Small intestine (tissue), 7 donors: ENCODE measurements at regions not wholly inside any gene's neighbourhood (a gene's known extent, or its start where the extent isn't known, plus 50 kb on each side); places are given as distances from the start of the nearest gene placed in this dataset.
A peak's percentile ranks its signal among the peaks of the same experiment; 100 is the strongest.

Source experiments
- DNase-seq, 2 donors: peaks; one replicate each; pipeline versions ENCODE4 v3.0.0 to v3.0.0-alpha.2; 2013
- FAIRE-seq: peaks from 2 replicates; lab custom pipeline; 2012; peaks lifted over from hg19 to GRCh38; lab: Jason Lieb, UNC
- H3K27ac ChIP-seq, 3 donors: one replicate each; pipeline ENCODE4 v1.5.1; 2013; ENCODE audit warnings: low read length in 2 of 3, mild to moderate bottlenecking in 2 of 3, control low read depth in 1 of 3, inconsistent platforms in 1 of 3, low read depth in 1 of 3, moderate library complexity in 1 of 3
- H3K27me3 ChIP-seq, 3 donors: one replicate each; pipeline ENCODE4 v1.6.1; 2013; ENCODE audit warnings: low read length in 3 of 3, inconsistent platforms in 1 of 3; ENCODE audit not compliant: control insufficient read depth in 3 of 3, insufficient read depth in 3 of 3
- H3K36me3 ChIP-seq, 3 donors: one replicate each; pipeline ENCODE4 v1.6.1; 2013; ENCODE audit warnings: low read length in 3 of 3, inconsistent platforms in 1 of 3, low read depth in 1 of 3, mild to moderate bottlenecking in 1 of 3, moderate library complexity in 1 of 3; ENCODE audit not compliant: control insufficient read depth in 3 of 3, insufficient read depth in 2 of 3
- H3K4me1 ChIP-seq, 3 donors: one replicate each; pipeline ENCODE4 v1.6.1; 2013; ENCODE audit warnings: low read length in 2 of 3, inconsistent platforms in 1 of 3, low read depth in 1 of 3, mild to moderate bottlenecking in 1 of 3, moderate library complexity in 1 of 3; ENCODE audit not compliant: control insufficient read depth in 3 of 3, insufficient read depth in 2 of 3
- H3K4me3 ChIP-seq, 3 donors: one replicate each; pipeline ENCODE4 v1.5.1; 2013; ENCODE audit warnings: low read length in 3 of 3, control low read depth in 1 of 3, inconsistent platforms in 1 of 3, low read depth in 1 of 3, mild to moderate bottlenecking in 1 of 3, moderate library complexity in 1 of 3
- H3K9me3 ChIP-seq, 2 donors: one replicate each; pipeline ENCODE4 v1.6.1; 2013; ENCODE audit warnings: low read depth in 1 of 2, low read length in 1 of 2; ENCODE audit not compliant: control insufficient read depth in 2 of 2, insufficient read depth in 1 of 2
- WGBS, 3 donors: extraction: QIAGEN DNeasy Blood & Tissue Kit; methylation state at CpG; one replicate each; pipeline ENCODE4 v1.1.7; 2013; 5-methylcytosine and 5-hydroxymethylcytosine counted together
- donor health status: healthy with polysubstance abuse.
- donor health status: control.
- donor health status: control.
- donor health status: Bipolar disorder and iron deficiency.
- donor health status: healthy.

- Histone ChIP-seq H3K36me3 (no peaks in the 10 kb centered on the region), H3K27ac (no peak overlapping the region), H3K4me1 (no peaks in the 10 kb centered on the region), H3K27me3 (no peaks in the 10 kb centered on the region), H3K9me3 (peaks cover 0 to 8% of the 10 kb centered on the region in 2 donors), H3K4me3 (no peak overlapping the region)
- FAIRE-seq (peak; percentile 98), DNase-seq (no peak)
These were observed 681.2 kb upstream of the ALCAM start for GRCh38 chr3:104685492-104685891.

- DNase-seq (no peak), FAIRE-seq (no peak)
- 93 to 96% (median 95%) methylated on average over 11 of the region's 11 CpGs for WGBS, 3 donors
These were observed 679.3 kb upstream of the ALCAM start for GRCh38 chr3:104687362-104687761.

GRCh38 chr3:104696470-104696869, 670.2 kb upstream of the ALCAM start:
- FAIRE-seq (no peak), DNase-seq (no peak)
- WGBS, 3 donors = 70 to 79% (median 79%) methylated on average over 8 of the region's 8 CpGs

More at GRCh38 chr3:104687362-104687761, 679.3 kb upstream of the ALCAM start:
- H3K27ac ChIP-seq = no peak overlapping the region
- peaks cover 0 to 8% of the 10 kb centered on the region in 2 donors for H3K9me3 ChIP-seq
- no peak overlapping the region for H3K4me3 ChIP-seq
- no peaks in the 10 kb centered on the region for H3K4me1 ChIP-seq
- no peaks in the 10 kb centered on the region for H3K36me3 ChIP-seq
- no peaks in the 10 kb centered on the region for H3K27me3 ChIP-seq

GRCh38 chr3:104711406-104711805, 655.3 kb upstream of the ALCAM start:
- Histone ChIP-seq H3K36me3 (no peaks in the 10 kb centered on the region), H3K4me1 (no peaks in the 10 kb centered on the region), H3K27me3 (no peaks in the 10 kb centered on the region), H3K27ac (no peak overlapping the region), H3K9me3 (no peaks in the 10 kb centered on the region), H3K4me3 (no peak overlapping the region)
- DNase-seq = no peak
- FAIRE-seq = no peak
- 65 to 79% (median 77%) methylated on average over 6 of the region's 6 CpGs for WGBS, 3 donors

More at GRCh38 chr3:104696470-104696869, 670.2 kb upstream of the ALCAM start:
- Histone ChIP-seq H3K36me3 (no peaks in the 10 kb centered on the region), H3K27ac (no peak overlapping the region), H3K4me1 (no peaks in the 10 kb centered on the region), H3K9me3 (no peaks in the 10 kb centered on the region), H3K4me3 (no peak overlapping the region), H3K27me3 (no peaks in the 10 kb centered on the region)

GRCh38 chr3:104715972-104716371, 650.7 kb upstream of the ALCAM start:
- no peaks in the 10 kb centered on the region for H3K4me1 ChIP-seq
- no peaks in the 10 kb centered on the region for H3K9me3 ChIP-seq
- H3K4me3 ChIP-seq = no peak overlapping the region
- FAIRE-seq = no peak
- 89 to 96% (median 94%) methylated on average over 1 of the region's 1 CpG for WGBS, 3 donors
- H3K27me3 ChIP-seq = no peaks in the 10 kb centered on the region
- no peak overlapping the region for H3K27ac ChIP-seq
- H3K36me3 ChIP-seq = no peaks in the 10 kb centered on the region
- no peak for DNase-seq

- WGBS, 3 donors = 66 to 87% (median 80%) methylated on average over 3 of the region's 3 CpGs
These were observed 648.9 kb upstream of the ALCAM start for GRCh38 chr3:104717828-104718196.

GRCh38 chr3:104723000-104723399, 643.7 kb upstream of the ALCAM start:
- FAIRE-seq (no peak), DNase-seq (no peak)
- no peaks in the 10 kb centered on the region for H3K4me1 ChIP-seq
- no peaks in the 10 kb centered on the region for H3K27me3 ChIP-seq
- H3K9me3 ChIP-seq = no peaks in the 10 kb centered on the region
- H3K27ac ChIP-seq = no peak overlapping the region
- no peaks in the 10 kb centered on the region for H3K36me3 ChIP-seq
- no peak overlapping the region for H3K4me3 ChIP-seq
- WGBS, 3 donors = 74 to 78% (median 75%) methylated on average over 4 of the region's 4 CpGs

More at GRCh38 chr3:104717828-104718196, 648.9 kb upstream of the ALCAM start:
- Histone ChIP-seq H3K27ac (no peak overlapping the region), H3K4me1 (no peaks in the 10 kb centered on the region), H3K27me3 (no peaks in the 10 kb centered on the region), H3K9me3 (no peaks in the 10 kb centered on the region), H3K4me3 (no peak overlapping the region), H3K36me3 (no peaks in the 10 kb centered on the region)
- FAIRE-seq (no peak), DNase-seq (no peak)

- Histone ChIP-seq H3K27ac (no peak overlapping the region), H3K36me3 (no peaks in the 10 kb centered on the region), H3K4me1 (no peaks in the 10 kb centered on the region), H3K9me3 (no peaks in the 10 kb centered on the region), H3K4me3 (no peak overlapping the region), H3K27me3 (no peaks in the 10 kb centered on the region)
- FAIRE-seq (no peak), DNase-seq (no peak)
- WGBS, 3 donors = 48 to 63% (median 51%) methylated on average over 3 of the region's 3 CpGs
These were observed 635.6 kb upstream of the ALCAM start for GRCh38 chr3:104731074-104731473.

GRCh38 chr3:104734627-104735026, 632.1 kb upstream of the ALCAM start:
- Histone ChIP-seq H3K4me1 (no peaks in the 10 kb centered on the region), H3K9me3 (no peaks in the 10 kb centered on the region), H3K27me3 (no peaks in the 10 kb centered on the region), H3K4me3 (no peak overlapping the region), H3K36me3 (no peaks in the 10 kb centered on the region), H3K27ac (no peak overlapping the region)
- 57 to 73% (median 58%) methylated on average over 2 of the region's 2 CpGs for WGBS, 3 donors
- DNase-seq = no peak
- FAIRE-seq = no peak
